AG09309 (cell line): ENCODE measurements at regions not wholly inside any gene's neighbourhood (a gene's known extent, or its start where the extent isn't known, plus 50 kb on each side); places are given as distances from the start of the nearest gene placed in this dataset.

ENCODE experiments used
- DNase-seq: peaks from one replicate; pipeline ENCODE4 v3.0.0-alpha.2; 2010; ENCODE audit warnings: low read depth
- H3K4me3 ChIP-seq: 2 replicates; pipeline ENCODE4 v1.5.1; 2011; ENCODE audit warnings: mild to moderate bottlenecking, low read depth, low read length, moderate library complexity; ENCODE audit not compliant: control insufficient read depth
- CTCF ChIP-seq: IDR thresholded peaks from 2 replicates; pipeline ENCODE4 v1.5.1; 2011; ENCODE audit warnings: mild to moderate bottlenecking, low read depth, low read length, inconsistent platforms; ENCODE audit not compliant: insufficient read depth, control insufficient read depth; ENCODE audit errors: missing control alignments

GRCh38 chr2:230657906-230658305 is 54.7 kb upstream of the CAB39 start:
- TF ChIP-seq CTCF: no peak
- H3K4me3 ChIP-seq: no peak overlapping the region
- no peak for DNase-seq

DNA sequence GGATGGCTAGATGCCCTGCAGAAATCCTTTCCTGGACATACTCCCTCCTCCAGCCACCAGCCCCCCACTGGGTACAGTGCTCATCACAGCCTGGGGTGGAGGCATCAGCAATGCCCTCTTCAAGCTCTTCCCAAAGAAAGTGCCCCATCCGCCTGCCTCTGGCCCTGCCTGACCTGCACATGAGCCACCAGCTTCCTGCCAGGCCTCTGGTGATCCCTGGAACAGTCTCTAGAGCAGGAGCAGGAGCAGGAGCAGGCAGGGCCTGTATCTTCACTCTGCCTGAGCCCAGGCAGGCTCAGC is 54.1 kb upstream of the CAB39 start:
- H3K4me3 ChIP-seq: no peak overlapping the region
- DNase-seq: no peak
- TF ChIP-seq CTCF: no peak

DNA sequence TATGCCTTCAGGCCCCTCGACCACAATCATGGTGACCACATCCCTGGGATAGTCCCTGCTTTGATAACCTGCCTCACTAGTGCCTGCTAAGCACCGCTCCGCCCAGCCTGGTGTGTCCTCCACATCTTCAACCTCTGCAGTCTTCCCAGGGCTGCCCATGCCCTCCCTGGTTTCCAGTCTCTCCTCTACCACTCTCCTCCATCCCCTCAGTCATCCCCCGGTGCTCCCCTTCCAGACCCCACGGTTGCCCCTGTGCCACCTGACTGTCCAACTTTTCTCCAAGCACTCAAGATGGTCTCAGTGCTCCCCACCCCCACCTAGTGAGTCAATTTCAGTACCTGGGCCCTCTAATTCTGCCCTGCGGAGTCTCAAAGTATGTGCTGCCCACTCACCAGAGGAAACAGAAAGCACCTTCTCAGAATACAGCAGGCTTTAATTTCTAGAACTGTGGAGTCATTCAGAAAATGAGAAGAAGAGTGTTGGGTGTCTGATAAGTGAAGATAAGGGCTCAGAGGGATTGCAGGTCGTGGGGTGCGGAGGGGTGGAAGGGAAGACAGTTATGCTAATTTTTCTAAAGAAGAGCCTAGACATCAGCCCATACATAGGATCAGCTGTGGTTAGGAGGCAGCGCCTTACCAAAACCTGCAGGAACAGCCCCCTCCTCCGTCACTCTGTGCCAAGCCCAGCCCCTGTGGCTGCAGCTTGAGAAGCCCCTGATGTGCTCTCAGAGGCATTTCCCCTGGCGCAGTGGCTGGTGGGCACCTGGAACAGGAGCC is 53.6 kb upstream of the CAB39 start:
- DNase-seq: no peak
- no peak for TF ChIP-seq CTCF
- no peak overlapping the region for H3K4me3 ChIP-seq

DNA sequence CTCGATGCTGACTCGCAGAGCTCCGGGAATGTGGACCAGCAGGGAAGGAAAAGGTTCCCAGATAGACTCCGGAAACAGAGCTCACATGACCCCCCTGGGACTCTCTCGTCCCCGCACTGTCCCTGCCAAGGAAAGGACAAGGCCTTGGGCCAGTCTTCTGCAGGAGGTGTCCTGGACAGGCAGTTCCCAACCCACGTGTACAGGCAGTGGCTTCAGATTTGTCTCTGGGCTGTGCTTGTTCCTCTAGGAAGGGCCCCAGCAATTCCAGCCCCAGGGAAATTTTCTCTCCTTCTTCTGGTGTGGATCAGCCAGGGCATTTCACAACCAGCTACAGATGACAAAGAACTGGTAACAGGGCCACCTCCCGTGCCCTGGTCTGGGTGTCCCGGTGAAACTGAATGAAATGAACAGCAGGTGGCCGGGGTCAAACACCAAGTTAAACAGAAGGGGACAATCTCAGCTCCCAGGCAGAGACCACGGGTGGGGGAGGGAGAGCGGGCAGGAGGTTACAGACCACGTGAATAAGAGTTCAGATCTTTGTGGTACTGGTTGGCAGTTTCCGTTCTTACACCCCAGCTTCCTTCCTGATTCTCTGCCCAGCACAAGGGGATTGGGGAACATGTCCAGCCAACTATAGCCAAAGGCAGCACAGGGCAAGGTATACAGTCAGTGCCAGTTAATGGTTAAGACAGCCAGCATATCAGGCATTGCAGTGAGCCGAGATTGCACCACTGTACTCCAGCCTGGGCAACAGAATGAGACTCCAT is 52.2 kb upstream of the CAB39 start:
- H3K4me3 ChIP-seq: no peak overlapping the region
- TF ChIP-seq CTCF: no peak
- no peak for DNase-seq

DNA sequence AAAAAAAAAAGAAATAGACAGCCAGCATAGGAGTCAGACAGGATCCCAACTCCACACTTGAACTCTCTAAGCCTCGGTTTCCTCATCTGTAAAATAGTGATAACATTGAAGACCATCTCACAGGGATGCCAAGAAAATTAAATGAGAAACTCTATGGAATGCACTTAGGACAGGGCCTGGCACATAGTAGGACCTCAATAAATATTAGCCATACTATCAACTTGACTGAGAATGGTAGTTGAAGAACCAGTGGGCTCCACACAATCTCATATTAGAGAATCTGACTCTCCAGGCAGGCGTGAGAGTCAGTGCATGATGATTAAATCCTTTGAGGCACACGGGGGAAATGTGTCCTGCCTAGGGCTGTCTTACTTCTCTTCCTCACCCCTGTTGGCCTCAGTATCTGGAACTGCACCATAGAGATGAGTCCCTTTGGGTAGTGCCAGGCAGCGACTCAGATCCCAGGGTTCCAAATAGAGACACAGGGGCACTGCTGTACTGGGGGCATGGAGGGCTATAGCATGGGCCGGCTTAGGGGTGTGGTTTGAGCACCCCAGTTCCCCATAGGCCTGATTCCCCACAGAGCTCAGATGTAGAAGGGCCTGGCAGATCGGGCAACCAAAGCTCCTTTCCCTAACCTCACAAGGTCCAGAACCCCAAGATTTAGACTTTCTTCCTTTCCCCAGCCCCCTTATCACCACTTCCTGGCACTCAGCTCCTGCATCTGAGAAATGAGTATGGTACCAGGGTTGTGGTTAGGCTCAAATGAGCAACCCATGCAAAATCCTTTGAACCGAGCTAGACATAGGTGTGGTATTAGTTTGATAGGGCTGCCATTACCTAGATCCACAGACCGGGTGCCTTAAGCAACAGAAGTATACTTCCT is 51.3 kb upstream of the CAB39 start:
- DNase-seq: no peak
- H3K4me3 ChIP-seq: no peak overlapping the region
- no peak for TF ChIP-seq CTCF
